ENCODE measurements at regions not wholly inside any gene's neighbourhood (a gene's known extent, or its start where the extent isn't known, plus 50 kb on each side); places are given as distances from the start of the nearest gene placed in this dataset.

GRCh38 chr13:71021825-71022422 lies 845.1 kb downstream of the DACH1 start:
- FAIRE-seq (no peak), DNase-seq (ENCODE audit: low read depth, low spot score) (no peak)
- Histone ChIP-seq H3K27ac (ENCODE audit: control insufficient read depth, insufficient read depth, low read length) (no peak overlapping the region), H3K4me3 (ENCODE audit: control insufficient read depth in 2 of 3, extremely low read depth in 1 of 3, insufficient read depth in 2 of 3, low read depth in 1 of 3, low read length in 3 of 3) (no peak overlapping the region), H3K9ac (ENCODE audit: control insufficient read depth, extremely low read depth, insufficient read depth, low read length) (no peak overlapping the region), H3K4me1 (ENCODE audit: control insufficient read depth, extremely low read depth, insufficient read depth, low read length) (no peaks in the 10 kb centered on the region), H2AFZ (ENCODE audit: control insufficient read depth, low read length) (no peak overlapping the region), H3K9me3 (ENCODE audit: control insufficient read depth, low read depth, low read length) (no peaks in the 10 kb centered on the region), H3K9me1 (ENCODE audit: control insufficient read depth, extremely low read depth, insufficient read depth, low read length) (no peaks in the 10 kb centered on the region), H4K20me1 (ENCODE audit: control insufficient read depth, extremely low read depth, insufficient read depth, low read length) (no peaks in the 10 kb centered on the region), H3K36me3 (ENCODE audit: control insufficient read depth in 2 of 2, extremely low read depth in 1 of 2, insufficient read depth in 2 of 2, low read length in 2 of 2) (no peaks in the 10 kb centered on the region), H3K79me2 (ENCODE audit: control insufficient read depth, insufficient read depth, low read length) (no peaks in the 10 kb centered on the region), H3K27me3 (ENCODE audit: control insufficient read depth, extremely low read depth, insufficient read depth, low read length) (no peaks in the 10 kb centered on the region), H3K4me2 (ENCODE audit: control insufficient read depth, extremely low read depth, insufficient read depth, low read depth, low read length) (no peak overlapping the region)
- TF ChIP-seq CTCF (optimal IDR thresholded peaks at IDR 0.05 in 1 of 3, IDR thresholded peaks at IDR 0.05 in 1 of 3, conservative IDR thresholded peaks at IDR 0.05 in 1 of 3; ENCODE audit: extremely low read depth in 1 of 3, insufficient read depth in 2 of 3, low read length in 3 of 3) (no peak), EZH2 (IDR thresholded peaks at IDR 0.05; ENCODE audit: low read length) (no peak)
- dilution Hi-C loops (cut with MboI; ENCODE audit: extremely low pct_ligation_motif_present, low sequenced_read_pairs), result no loop called here

- Histone ChIP-seq H4K20me1 (ENCODE audit: control insufficient read depth, extremely low read depth, insufficient read depth, low read length) (no peaks in the 10 kb centered on the region), H3K36me3 (ENCODE audit: control insufficient read depth in 2 of 2, extremely low read depth in 1 of 2, insufficient read depth in 2 of 2, low read length in 2 of 2) (no peaks in the 10 kb centered on the region), H2AFZ (ENCODE audit: control insufficient read depth, low read length) (no peak overlapping the region), H3K79me2 (ENCODE audit: control insufficient read depth, insufficient read depth, low read length) (no peaks in the 10 kb centered on the region), H3K4me1 (ENCODE audit: control insufficient read depth, extremely low read depth, insufficient read depth, low read length) (no peaks in the 10 kb centered on the region), H3K27ac (ENCODE audit: control insufficient read depth, insufficient read depth, low read length) (no peak overlapping the region), H3K4me2 (ENCODE audit: control insufficient read depth, extremely low read depth, insufficient read depth, low read depth, low read length) (no peak overlapping the region), H3K9me3 (ENCODE audit: control insufficient read depth, low read depth, low read length) (no peaks in the 10 kb centered on the region), H3K9ac (ENCODE audit: control insufficient read depth, extremely low read depth, insufficient read depth, low read length) (no peak overlapping the region), H3K27me3 (ENCODE audit: control insufficient read depth, extremely low read depth, insufficient read depth, low read length) (no peaks in the 10 kb centered on the region), H3K4me3 (ENCODE audit: control insufficient read depth in 2 of 3, extremely low read depth in 1 of 3, insufficient read depth in 2 of 3, low read depth in 1 of 3, low read length in 3 of 3) (no peak overlapping the region), H3K9me1 (ENCODE audit: control insufficient read depth, extremely low read depth, insufficient read depth, low read length) (no peaks in the 10 kb centered on the region)
- FAIRE-seq (no peak), DNase-seq (ENCODE audit: low read depth, low spot score) (no peak)
- dilution Hi-C loops (cut with MboI; ENCODE audit: extremely low pct_ligation_motif_present, low sequenced_read_pairs), result no loop called here
- TF ChIP-seq CTCF (optimal IDR thresholded peaks at IDR 0.05 in 1 of 3, IDR thresholded peaks at IDR 0.05 in 1 of 3, conservative IDR thresholded peaks at IDR 0.05 in 1 of 3; ENCODE audit: extremely low read depth in 1 of 3, insufficient read depth in 2 of 3, low read length in 3 of 3), result no peak
- no peak for TF ChIP-seq EZH2 (IDR thresholded peaks at IDR 0.05; ENCODE audit: low read length)
Measured at GRCh38 chr13:71018995-71019394, 848.0 kb downstream of the DACH1 start.
